ENCODE measurements at regions not wholly inside any gene's neighbourhood (a gene's known extent, or its start where the extent isn't known, plus 50 kb on each side); places are given as distances from the start of the nearest gene placed in this dataset.
"Not testable (repeated sequence)": the region's sequence is repeated elsewhere in the genome, so short reads cannot be mapped to it uniquely, and the experiment has no call there.

GRCh38 chr1:213621077-213621476, 366.7 kb upstream of the PROX1 start:
- H3K9me3 Mint-ChIP-seq, result peaks cover 3% of the 10 kb centered on the region
- peaks cover 12% of the 10 kb centered on the region for H3K27me3 Mint-ChIP-seq
- H3K36me3 Mint-ChIP-seq (ENCODE audit: low read depth), result no peaks in the 10 kb centered on the region
- H3K4me3 Mint-ChIP-seq, result no peak overlapping the region
- H3K4me1 Mint-ChIP-seq, result peaks cover 10% of the 10 kb centered on the region
- CTCF ChIA-PET, result no interaction called here
- POLR2A ChIA-PET, result no interaction called here
- no peak overlapping the region for H3K27ac Mint-ChIP-seq
- DNase-seq, result no peak

- POLR2A ChIA-PET, result no interaction called here
- Mint-ChIP-seq H3K4me1 (peaks cover 10% of the 10 kb centered on the region), H3K4me3 (no peak overlapping the region), H3K36me3 (ENCODE audit: low read depth) (no peaks in the 10 kb centered on the region), H3K9me3 (peaks cover 3% of the 10 kb centered on the region), H3K27ac (no peak overlapping the region), H3K27me3 (peaks cover 12% of the 10 kb centered on the region)
- DNase-seq, result no peak
- CTCF ChIA-PET, result no interaction called here
Measured at GRCh38 chr1:213622365-213623063, 365.3 kb upstream of the PROX1 start.

- Mint-ChIP-seq H3K27ac (no peak overlapping the region), H3K4me3 (no peak overlapping the region), H3K36me3 (ENCODE audit: low read depth) (no peaks in the 10 kb centered on the region), H3K9me3 (peaks cover 3% of the 10 kb centered on the region), H3K27me3 (peaks cover 12% of the 10 kb centered on the region), H3K4me1 (peaks cover 10% of the 10 kb centered on the region)
- ChIA-PET POLR2A (no interaction called here), CTCF (no interaction called here)
- DNase-seq, result no peak
Measured at GRCh38 chr1:213623064-213623581, 364.6 kb upstream of the PROX1 start.

- Mint-ChIP-seq H3K4me1 (peaks cover 10% of the 10 kb centered on the region), H3K27me3 (peaks cover 10% of the 10 kb centered on the region), H3K4me3 (no peak overlapping the region), H3K36me3 (ENCODE audit: low read depth) (no peaks in the 10 kb centered on the region), H3K27ac (no peak overlapping the region), H3K9me3 (peaks cover 3% of the 10 kb centered on the region)
- DNase-seq, result no peak
- ChIA-PET CTCF (no interaction called here), POLR2A (no interaction called here)
Measured at GRCh38 chr1:213623862-213624261, 363.9 kb upstream of the PROX1 start.

GRCh38 chr1:213636778-213637177, 351.0 kb upstream of the PROX1 start:
- POLR2A ChIA-PET; DNase-seq; H3K4me1 Mint-ChIP-seq; H3K4me3 Mint-ChIP-seq; CTCF ChIA-PET; H3K36me3 Mint-ChIP-seq (ENCODE audit: low read depth); H3K9me3 Mint-ChIP-seq; H3K27me3 Mint-ChIP-seq; H3K27ac Mint-ChIP-seq: not testable (repeated sequence)

- H3K4me1 Mint-ChIP-seq, result no peaks in the 10 kb centered on the region
- H3K4me3 Mint-ChIP-seq, result no peak overlapping the region
- ChIA-PET CTCF (no interaction called here), POLR2A (no interaction called here)
- no peak overlapping the region for H3K27ac Mint-ChIP-seq
- peaks cover 5% of the 10 kb centered on the region for H3K27me3 Mint-ChIP-seq
- no peaks in the 10 kb centered on the region for H3K9me3 Mint-ChIP-seq
- H3K36me3 Mint-ChIP-seq (ENCODE audit: low read depth), result no peaks in the 10 kb centered on the region
- DNase-seq, result no peak
Measured at GRCh38 chr1:213641312-213641711, 346.5 kb upstream of the PROX1 start.

- ChIA-PET POLR2A (no interaction called here), CTCF (no interaction called here)
- no peak overlapping the region for H3K4me3 Mint-ChIP-seq
- H3K27me3 Mint-ChIP-seq, result peaks cover 5% of the 10 kb centered on the region
- no peak for DNase-seq
- no peak overlapping the region for H3K27ac Mint-ChIP-seq
- no peaks in the 10 kb centered on the region for H3K9me3 Mint-ChIP-seq
- H3K4me1 Mint-ChIP-seq, result no peaks in the 10 kb centered on the region
- no peaks in the 10 kb centered on the region for H3K36me3 Mint-ChIP-seq (ENCODE audit: low read depth)
Measured at GRCh38 chr1:213643360-213643759, 344.4 kb upstream of the PROX1 start.

GRCh38 chr1:213647864-213648650, 339.7 kb upstream of the PROX1 start:
- CTCF ChIA-PET, result no interaction called here
- no peak for DNase-seq
- POLR2A ChIA-PET, result no interaction called here

GRCh38 chr1:213649373-213649772, 338.4 kb upstream of the PROX1 start:
- H3K4me1 Mint-ChIP-seq, result no peaks in the 10 kb centered on the region
- DNase-seq, result no peak
- H3K4me3 Mint-ChIP-seq, result no peak overlapping the region
- no peaks in the 10 kb centered on the region for H3K36me3 Mint-ChIP-seq (ENCODE audit: low read depth)
- no peaks in the 10 kb centered on the region for H3K9me3 Mint-ChIP-seq
- CTCF ChIA-PET, result no interaction called here
- H3K27me3 Mint-ChIP-seq, result no peaks in the 10 kb centered on the region
- POLR2A ChIA-PET, result no interaction called here
- no peak overlapping the region for H3K27ac Mint-ChIP-seq

More at GRCh38 chr1:213647864-213648650, 339.7 kb upstream of the PROX1 start:
- Mint-ChIP-seq H3K27me3 (no peaks in the 10 kb centered on the region), H3K4me3 (no peak overlapping the region), H3K4me1 (no peaks in the 10 kb centered on the region), H3K27ac (no peak overlapping the region), H3K9me3 (no peaks in the 10 kb centered on the region), H3K36me3 (ENCODE audit: low read depth) (no peaks in the 10 kb centered on the region)

GRCh38 chr1:213650603-213651002, 337.2 kb upstream of the PROX1 start:
- no peak for DNase-seq
- Mint-ChIP-seq H3K27ac (no peak overlapping the region), H3K4me1 (no peaks in the 10 kb centered on the region), H3K4me3 (no peak overlapping the region), H3K36me3 (ENCODE audit: low read depth) (no peaks in the 10 kb centered on the region), H3K9me3 (no peaks in the 10 kb centered on the region), H3K27me3 (no peaks in the 10 kb centered on the region)
- ChIA-PET CTCF (no interaction called here), POLR2A (no interaction called here)

GRCh38 chr1:213651077-213651476, 336.7 kb upstream of the PROX1 start:
- no peaks in the 10 kb centered on the region for H3K27me3 Mint-ChIP-seq
- H3K4me1 Mint-ChIP-seq, result no peaks in the 10 kb centered on the region
- H3K9me3 Mint-ChIP-seq, result no peaks in the 10 kb centered on the region
- ChIA-PET POLR2A (no interaction called here), CTCF (no interaction called here)
- DNase-seq, result no peak
- H3K36me3 Mint-ChIP-seq (ENCODE audit: low read depth), result no peaks in the 10 kb centered on the region
- no peak overlapping the region for H3K4me3 Mint-ChIP-seq
- no peak overlapping the region for H3K27ac Mint-ChIP-seq

- CTCF ChIA-PET, result no interaction called here
- POLR2A ChIA-PET, result no interaction called here
- DNase-seq, result no peak
- Mint-ChIP-seq H3K9me3 (no peaks in the 10 kb centered on the region), H3K4me3 (no peak overlapping the region), H3K27me3 (no peaks in the 10 kb centered on the region), H3K4me1 (no peaks in the 10 kb centered on the region), H3K36me3 (ENCODE audit: low read depth) (no peaks in the 10 kb centered on the region), H3K27ac (no peak overlapping the region)
Measured at GRCh38 chr1:213652109-213652508, 335.7 kb upstream of the PROX1 start.

- H3K27ac Mint-ChIP-seq, result no peak overlapping the region
- DNase-seq, result no peak
- H3K4me3 Mint-ChIP-seq, result no peak overlapping the region
- H3K27me3 Mint-ChIP-seq, result no peaks in the 10 kb centered on the region
- H3K4me1 Mint-ChIP-seq, result no peaks in the 10 kb centered on the region
- ChIA-PET CTCF (no interaction called here), POLR2A (no interaction called here)
- no peaks in the 10 kb centered on the region for H3K9me3 Mint-ChIP-seq
- H3K36me3 Mint-ChIP-seq (ENCODE audit: low read depth), result no peaks in the 10 kb centered on the region
Measured at GRCh38 chr1:213656039-213656438, 331.7 kb upstream of the PROX1 start.

GRCh38 chr1:213656503-213656902, 331.3 kb upstream of the PROX1 start:
- H3K9me3 Mint-ChIP-seq, result no peaks in the 10 kb centered on the region
- POLR2A ChIA-PET, result no interaction called here
- no peak overlapping the region for H3K4me3 Mint-ChIP-seq
- no peaks in the 10 kb centered on the region for H3K4me1 Mint-ChIP-seq
- no peaks in the 10 kb centered on the region for H3K36me3 Mint-ChIP-seq (ENCODE audit: low read depth)
- CTCF ChIA-PET, result no interaction called here
- no peak overlapping the region for H3K27ac Mint-ChIP-seq
- H3K27me3 Mint-ChIP-seq, result no peaks in the 10 kb centered on the region
- DNase-seq, result no peak
